Right lobe of liver (tissue), 6 donors: ENCODE measurements at regions not wholly inside any gene's neighbourhood (a gene's known extent, or its start where the extent isn't known, plus 50 kb on each side); places are given as distances from the start of the nearest gene placed in this dataset.

Experiments
- ATAC-seq, 4 donors: fragments of 200-7000 bp; cut with Tn5 transposase; one replicate each; pipeline ENCODE4 v1.9.1; 2020; ENCODE audit warnings: mild to moderate bottlenecking in 4 of 4, moderate library complexity in 4 of 4
- DNase-seq, 3 donors: peaks; one replicate each; pipeline ENCODE4 v3.0.0-alpha.2; 2020
- H3K27ac ChIP-seq, 3 donors: fragments of 200-600 bp; one replicate each; pipeline ENCODE4 v1.8.0; 2022
- H3K27me3 ChIP-seq, 2 donors: fragments of 200-600 bp; one replicate each; pipeline ENCODE4 v1.8.0; 2022
- H3K36me3 ChIP-seq, 4 donors: fragments of 200-600 bp; sonication (generic) in 1 of 4; one replicate each; pipeline versions ENCODE4 v1.5.1 to v1.8.0; 2017 to 2022; ENCODE audit warnings: control low read depth in 1 of 4
- H3K4me1 ChIP-seq, 4 donors: fragments of 200-600 bp; sonication (generic) in 1 of 4; one replicate each; pipeline versions ENCODE4 v1.5.1 to v1.8.0; 2017 to 2022; ENCODE audit warnings: control low read depth in 1 of 4
- H3K4me3 ChIP-seq, 3 donors: fragments of 200-600 bp; one replicate each; pipeline ENCODE4 v1.8.0; 2022
- H3K9me3 ChIP-seq, 4 donors: fragments of 200-600 bp; sonication (generic) in 1 of 4; one replicate each; pipeline versions ENCODE4 v1.5.1 to v1.8.0; 2017 to 2022; ENCODE audit warnings: control low read depth in 1 of 4
- CTCF ChIP-seq, 4 donors: fragments of 200-600 bp in 3 of 4; fragments of 450-650 bp in 1 of 4; IDR thresholded peaks; one replicate each; pipeline versions ENCODE4 v1.5.1 to v1.8.0; 2016 to 2022; ENCODE audit warnings: antibody characterized with exemption in 4 of 4, mild to moderate bottlenecking in 2 of 4
- POLR2A ChIP-seq: fragments of 450-650 bp; IDR thresholded peaks from one replicate; pipeline ENCODE4 v1.6.1; 2017; ENCODE audit warnings: antibody characterized with exemption, mild to moderate bottlenecking
- WGBS: methylation state at CpG from one replicate; pipeline ENCODE4 v1.1.6; 2018; ENCODE audit warnings: low coverage, low lambda C conversion rate; ENCODE audit not compliant: insufficient coverage; ENCODE audit errors: missing lambda C conversion rate; 5-methylcytosine and 5-hydroxymethylcytosine counted together
- intact Hi-C, 2 donors: fragments of 100-400 bp; cut with DNase I; formaldehyde crosslinking; loops; one replicate each; pipeline versions ENCODE4 v1.11.2 to v1.14.1; 2022
- donor health status: DM: no; HTN: yes; CAD: no.
- donor health status: DM: no; HTN: no; CAD: no.
- donor health status: DM: no; HTN: no; CAD: no.
- donor health status: DM: no; HTN: yes; CAD: no.
- donor health status: DM: no; HTN: yes; CAD: no.

GRCh38 chr2:150020221-150020620, 432.6 kb upstream of the MMADHC start:
- intact Hi-C loops, result no loop called here
- 71% methylated on average over 1 of the region's 1 CpG for WGBS
- Histone ChIP-seq H3K4me3 (no peak overlapping the region), H3K4me1 (no peaks in the 10 kb centered on the region), H3K27ac (no peak overlapping the region), H3K9me3 (no peaks in the 10 kb centered on the region), H3K27me3 (no peaks in the 10 kb centered on the region), H3K36me3 (no peaks in the 10 kb centered on the region)
- no peak for DNase-seq
- TF ChIP-seq CTCF (IDR thresholded peaks at IDR 0.05) (no peak), POLR2A (no peak)
- no peak for ATAC-seq

- Histone ChIP-seq H3K4me1 (no peaks in the 10 kb centered on the region), H3K9me3 (no peaks in the 10 kb centered on the region), H3K4me3 (no peak overlapping the region), H3K27me3 (no peaks in the 10 kb centered on the region), H3K27ac (no peak overlapping the region), H3K36me3 (no peaks in the 10 kb centered on the region)
- DNase-seq, result no peak
- ATAC-seq, result no peak
- intact Hi-C loops, result no loop called here
- TF ChIP-seq POLR2A (no peak), CTCF (IDR thresholded peaks at IDR 0.05) (no peak)
- WGBS, result 89% methylated on average over 3 of the region's 3 CpGs
These were observed 431.5 kb upstream of the MMADHC start for GRCh38 chr2:150019063-150019462.

- 43% methylated on average over 1 of the region's 1 CpG for WGBS
- intact Hi-C loops, result no loop called here
- no peaks in the 10 kb centered on the region for H3K4me1 ChIP-seq
- no peaks in the 10 kb centered on the region for H3K27me3 ChIP-seq
- H3K4me3 ChIP-seq, result no peak overlapping the region
- H3K36me3 ChIP-seq, result no peaks in the 10 kb centered on the region
- H3K27ac ChIP-seq, result no peak overlapping the region
- TF ChIP-seq POLR2A, result no peak
- no peak for TF ChIP-seq CTCF (IDR thresholded peaks at IDR 0.05)
- ATAC-seq (no peak), DNase-seq (no peak)
- no peaks in the 10 kb centered on the region for H3K9me3 ChIP-seq
These were observed 425.4 kb upstream of the MMADHC start for GRCh38 chr2:150012986-150013385.

- DNase-seq (no peak), ATAC-seq (no peak)
- Histone ChIP-seq H3K27ac (no peak overlapping the region), H3K4me3 (no peak overlapping the region), H3K36me3 (no peaks in the 10 kb centered on the region), H3K9me3 (no peaks in the 10 kb centered on the region), H3K27me3 (no peaks in the 10 kb centered on the region), H3K4me1 (no peaks in the 10 kb centered on the region)
- 61% methylated on average over 3 of the region's 3 CpGs for WGBS
- no peak for TF ChIP-seq POLR2A
- no peak for TF ChIP-seq CTCF (IDR thresholded peaks at IDR 0.05)
- intact Hi-C loops, result no loop called here
These were observed 423.7 kb upstream of the MMADHC start for GRCh38 chr2:150011161-150011730.

GRCh38 chr2:150008901-150009300, 421.3 kb upstream of the MMADHC start:
- intact Hi-C loops, result no loop called here
- no peaks in the 10 kb centered on the region for H3K27me3 ChIP-seq
- DNase-seq (no peak), ATAC-seq (no peak)
- H3K4me3 ChIP-seq, result no peak overlapping the region
- no peaks in the 10 kb centered on the region for H3K36me3 ChIP-seq
- TF ChIP-seq POLR2A (no peak), CTCF (IDR thresholded peaks at IDR 0.05) (no peak)
- H3K4me1 ChIP-seq, result no peaks in the 10 kb centered on the region
- no peaks in the 10 kb centered on the region for H3K9me3 ChIP-seq
- no peak overlapping the region for H3K27ac ChIP-seq
- WGBS, result 100% methylated on average over 1 of the region's 1 CpG
